B cell (primary cell): ENCODE measurements at regions not wholly inside any gene's neighbourhood (a gene's known extent, or its start where the extent isn't known, plus 50 kb on each side); places are given as distances from the start of the nearest gene placed in this dataset.

ENCODE experiments used
- CTCF ChIP-seq: fragments of 200-600 bp; IDR thresholded peaks from one replicate; pipeline ENCODE4 v1.8.0; 2022; ENCODE audit warnings: antibody characterized with exemption, mild to moderate bottlenecking
- EZH2 ChIP-seq: IDR thresholded peaks from 2 replicates; pipeline ENCODE4 v1.6.1; 2012; ENCODE audit warnings: borderline replicate concordance, low read depth, mild to moderate bottlenecking, moderate library complexity, low read length; ENCODE audit not compliant: insufficient read depth, poor library complexity, severe bottlenecking

- TF ChIP-seq CTCF (no peak), EZH2 (no peak)
Observed at GRCh38 chr9:30944741-30945280, 1439.6 kb upstream of the ACO1 start.
